ENCODE measurements at regions not wholly inside any gene's neighbourhood (a gene's known extent, or its start where the extent isn't known, plus 50 kb on each side); places are given as distances from the start of the nearest gene placed in this dataset.
"Not testable (repeated sequence)": the region's sequence is repeated elsewhere in the genome, so short reads cannot be mapped to it uniquely, and the experiment has no call there.

- DNase-seq: no peak
Measured at GRCh38 chr4:26181616-26182015, 139.2 kb upstream of the RBPJ start.

GRCh38 chr4:26183017-26183416, 137.8 kb upstream of the RBPJ start:
- no peak for DNase-seq

DNA sequence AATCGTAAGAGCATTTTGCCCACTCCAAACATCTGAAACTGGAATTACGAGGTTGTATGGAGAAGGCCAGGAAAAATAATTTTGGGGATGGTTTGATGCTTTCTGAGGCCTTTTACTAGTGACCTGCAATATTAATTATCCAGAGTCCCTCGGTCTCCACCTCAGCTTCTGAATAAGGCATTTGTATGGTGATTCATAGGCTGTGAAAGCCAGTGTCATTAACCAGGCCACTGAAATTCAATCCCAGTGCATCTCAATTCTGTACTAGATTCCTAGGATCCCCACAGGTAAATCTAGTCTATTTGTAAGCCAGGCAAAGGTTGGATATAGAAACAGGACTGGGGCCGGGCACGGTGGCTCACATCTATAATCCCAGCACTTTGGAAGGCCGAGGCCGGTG, 135.4 kb upstream of the RBPJ start:
- no peak for DNase-seq

DNA sequence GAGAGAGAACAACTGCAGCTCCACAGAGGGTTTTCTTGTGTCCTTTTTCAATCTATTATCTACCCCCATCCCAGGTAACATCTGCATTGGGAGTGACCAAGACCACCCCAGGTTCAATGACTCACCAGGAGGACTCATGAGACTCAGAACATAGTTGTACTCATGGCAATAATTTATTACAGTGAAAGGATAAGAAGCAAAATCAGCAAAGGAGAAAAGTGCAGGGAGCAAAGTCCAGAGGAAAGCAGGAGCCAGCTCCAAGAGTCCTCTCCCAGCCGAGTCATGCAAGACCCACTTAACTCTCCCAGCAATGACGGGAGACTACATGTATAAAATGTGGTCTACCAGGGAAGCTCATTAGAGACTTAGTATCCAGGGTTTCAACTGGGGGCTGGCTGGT, 129.5 kb upstream of the RBPJ start:
- no peak for DNase-seq

- peak; percentile 76 for DNase-seq
Measured at GRCh38 chr4:26192899-26193869, 127.6 kb upstream of the RBPJ start.

- DNase-seq: peak; percentile 52
Measured at GRCh38 chr4:26194764-26195163, 126.0 kb upstream of the RBPJ start.

DNA sequence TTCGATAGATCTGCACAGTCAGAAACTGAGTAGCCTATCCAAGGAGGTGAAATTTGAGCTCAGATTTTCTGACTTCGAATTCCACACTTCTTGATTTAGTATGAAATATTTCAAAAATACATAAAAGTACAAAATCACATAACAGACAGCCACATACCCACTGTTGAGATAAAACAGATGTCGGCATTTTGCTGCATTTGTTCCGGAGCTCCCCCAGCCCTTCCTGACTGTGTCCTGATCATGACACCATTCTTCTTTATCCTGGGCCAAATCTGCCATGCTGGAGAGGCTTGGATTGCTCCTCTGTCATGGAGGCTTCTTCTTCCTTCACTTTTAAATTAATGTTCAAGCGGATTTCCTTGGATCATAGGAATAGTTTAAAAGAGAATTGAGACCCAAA, 124.2 kb upstream of the RBPJ start:
- no peak for DNase-seq

DNA sequence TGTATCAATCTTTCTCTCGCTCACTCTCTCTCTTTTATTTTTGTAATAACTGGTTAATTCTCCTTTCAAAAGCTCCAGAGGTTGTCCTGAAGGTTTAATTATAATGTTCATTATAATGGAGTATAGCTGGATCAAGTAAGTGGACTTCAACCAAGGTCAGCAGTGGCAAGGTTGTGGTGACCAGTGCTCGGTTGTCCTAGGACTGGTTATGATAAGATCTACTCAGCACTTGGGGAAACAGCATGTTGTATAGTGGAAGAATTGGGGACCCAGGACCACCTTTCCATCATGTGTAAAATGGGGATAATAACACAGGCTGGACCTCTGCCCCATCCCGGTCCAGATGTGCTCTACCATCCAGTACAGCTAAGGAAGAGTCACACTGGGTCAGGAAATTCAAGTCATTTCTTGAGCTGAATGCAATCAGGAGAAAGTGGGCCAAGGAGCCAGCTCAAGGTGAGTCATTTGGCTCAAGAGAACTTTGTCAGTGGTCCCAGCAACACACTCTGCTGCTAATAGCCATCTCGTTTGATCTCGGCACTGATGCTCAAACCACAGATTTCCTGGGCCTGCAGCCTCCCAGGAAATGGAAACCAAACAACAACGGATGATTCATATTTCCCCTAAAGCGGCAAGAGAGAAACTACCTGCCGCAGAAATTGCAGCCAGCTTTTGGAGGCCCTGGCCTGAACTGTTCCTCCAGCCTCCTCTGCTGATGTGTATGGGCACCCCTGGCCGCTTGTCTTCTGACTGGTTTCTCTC, 123.6 kb upstream of the RBPJ start:
- peak; percentile 96 for DNase-seq

- not testable (repeated sequence) for DNase-seq
Measured at GRCh38 chr4:26198931-26199330, 121.9 kb upstream of the RBPJ start.

- no peak for DNase-seq
Measured at GRCh38 chr4:26199596-26199995, 121.2 kb upstream of the RBPJ start.

GRCh38 chr4:26201120-26201519, 119.7 kb upstream of the RBPJ start:
- DNase-seq: no peak

- no peak for DNase-seq
Measured at GRCh38 chr4:26204249-26204825, 116.5 kb upstream of the RBPJ start.

GRCh38 chr4:26204911-26205370, 115.9 kb upstream of the RBPJ start:
- DNase-seq: no peak

- DNase-seq: no peak
Measured at GRCh38 chr4:26206339-26206738, 114.5 kb upstream of the RBPJ start.

GRCh38 chr4:26206999-26207398, 113.8 kb upstream of the RBPJ start:
- DNase-seq: no peak

DNA sequence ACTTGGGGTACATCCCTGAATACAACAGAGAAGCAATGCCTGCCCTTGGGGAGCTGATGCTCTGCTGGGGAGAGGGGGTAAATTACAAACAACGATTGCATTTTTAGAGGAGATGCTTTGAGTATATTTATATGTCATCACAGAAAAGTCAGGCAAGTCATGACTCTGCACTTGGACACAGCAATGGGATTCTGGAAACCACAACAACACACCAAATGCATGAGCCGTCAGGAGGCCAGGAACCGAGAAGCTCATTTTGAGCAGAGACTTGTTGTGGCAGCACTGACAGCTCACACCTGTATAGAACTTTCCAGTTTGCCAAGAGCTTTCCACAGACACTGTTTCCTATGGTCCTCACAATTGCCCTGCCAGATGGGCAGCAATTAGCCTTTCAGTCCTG, 113.2 kb upstream of the RBPJ start:
- no peak for DNase-seq

DNA sequence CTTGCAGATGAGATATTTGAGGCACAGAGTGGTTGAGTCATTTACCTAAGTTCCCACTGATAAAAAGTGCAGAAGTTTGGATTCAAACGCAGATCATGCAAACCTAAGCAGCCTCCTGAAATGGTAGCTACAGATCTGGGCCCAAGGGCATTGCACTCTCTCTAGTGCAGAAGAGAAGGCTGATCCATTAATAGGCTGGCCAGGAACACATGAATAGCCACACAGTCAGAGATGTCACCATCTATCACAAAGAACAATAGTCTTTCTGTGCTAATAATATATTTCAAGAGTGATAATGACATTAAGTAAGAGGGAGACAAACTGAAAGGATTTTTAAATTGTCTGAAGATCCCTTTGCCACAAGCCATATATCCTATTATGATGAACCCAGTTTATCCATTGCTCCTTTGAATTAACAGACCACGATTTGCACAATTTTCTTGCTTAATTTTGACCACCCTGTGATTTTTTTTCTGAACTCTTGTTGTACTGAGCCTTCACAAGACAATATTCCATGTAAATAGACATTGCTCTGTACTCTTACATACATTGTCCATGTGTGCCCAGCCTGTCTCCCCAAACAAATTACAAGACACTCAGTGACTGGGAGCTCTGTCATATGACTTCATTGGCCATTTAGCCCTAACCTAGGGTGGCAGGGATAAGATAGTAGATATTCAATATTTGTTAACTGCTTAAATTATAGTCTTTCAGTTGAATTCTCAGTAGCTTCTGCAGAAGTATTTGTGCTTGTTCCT, 112.4 kb upstream of the RBPJ start:
- DNase-seq: no peak

GRCh38 chr4:26209378-26209777, 111.4 kb upstream of the RBPJ start:
- DNase-seq: not testable (repeated sequence)

- no peak for DNase-seq
Measured at GRCh38 chr4:26212528-26212927, 108.3 kb upstream of the RBPJ start.

GRCh38 chr4:26213317-26213716, 107.5 kb upstream of the RBPJ start:
- DNase-seq: no peak

DNA sequence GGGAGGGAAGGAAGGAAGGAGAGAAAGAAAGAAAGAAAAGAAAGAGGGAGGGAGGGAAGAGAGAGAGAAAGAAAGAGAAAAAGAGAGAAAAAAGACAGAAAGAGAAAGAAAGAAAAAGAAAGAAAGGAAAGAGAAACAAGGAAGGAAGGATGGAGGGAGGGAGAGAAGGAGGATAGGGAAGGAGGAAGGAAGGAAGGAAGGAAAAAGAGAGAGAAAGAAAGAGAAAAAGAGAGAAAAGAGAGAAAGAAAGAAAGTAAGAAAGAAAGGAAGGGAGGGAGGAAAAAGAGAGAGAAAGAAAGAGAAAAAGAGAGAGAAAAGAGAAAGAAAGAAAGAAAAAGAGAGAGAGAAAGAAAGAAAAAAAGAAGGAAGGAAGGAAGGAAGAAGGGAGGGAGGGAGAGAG, 105.8 kb upstream of the RBPJ start:
- no peak for DNase-seq

- DNase-seq: no peak
Measured at GRCh38 chr4:26215725-26216124, 105.1 kb upstream of the RBPJ start.

DNA sequence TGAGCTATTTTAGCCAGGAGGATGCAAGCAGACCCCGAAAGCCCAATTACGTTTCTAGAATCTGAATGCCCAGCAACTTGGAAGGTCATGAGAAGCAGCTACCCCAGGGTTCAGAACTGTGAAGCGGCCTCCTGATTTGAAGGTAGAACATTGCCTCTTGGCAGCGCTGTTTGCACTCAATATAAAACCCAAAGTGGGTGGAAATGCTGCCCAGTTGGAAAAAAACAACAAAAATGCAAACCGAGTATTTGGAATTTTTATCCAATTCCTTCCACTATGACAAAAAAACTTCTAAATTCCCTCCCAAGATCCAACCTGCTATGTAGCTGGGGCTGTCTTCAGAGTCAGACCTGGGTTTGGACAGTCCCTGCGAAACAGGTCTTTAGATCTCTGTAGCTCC, 103.3 kb upstream of the RBPJ start:
- DNase-seq: no peak

Measured in activated CD4-positive, alpha-beta T cell treated with anti-CD3 and anti-CD28 coated beads, Interleukin-2, amount 50 U/mL, for 16 hours (primary cell).